Hepatic stellate cell (primary cell): ENCODE measurements at regions not wholly inside any gene's neighbourhood (a gene's known extent, or its start where the extent isn't known, plus 50 kb on each side); places are given as distances from the start of the nearest gene placed in this dataset.

Source experiments
- DNase-seq: peaks from one replicate; pipeline ENCODE4 v3.0.0; 2011; ENCODE audit warnings: low spot score

DNA sequence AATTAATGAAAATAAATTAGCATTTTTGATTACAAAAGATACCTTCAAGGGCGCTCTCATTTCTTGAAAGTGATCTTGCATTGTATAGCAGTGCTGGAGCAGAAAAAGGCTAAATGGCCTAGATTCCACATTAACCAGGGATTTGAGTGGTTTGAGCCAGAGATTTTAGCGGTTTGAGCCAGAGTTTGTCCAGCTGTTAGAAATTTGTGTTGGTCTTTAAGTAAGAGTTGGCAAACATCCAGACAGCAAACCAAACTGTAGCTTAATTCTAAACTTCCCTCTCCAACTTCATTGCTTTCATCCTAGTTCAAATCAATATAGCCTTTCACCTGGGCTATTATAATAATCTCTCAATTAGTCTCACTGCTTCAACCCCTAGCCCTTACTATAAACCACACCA lies 351.7 kb downstream of the IGSF11 start:
- no peak for DNase-seq

DNA sequence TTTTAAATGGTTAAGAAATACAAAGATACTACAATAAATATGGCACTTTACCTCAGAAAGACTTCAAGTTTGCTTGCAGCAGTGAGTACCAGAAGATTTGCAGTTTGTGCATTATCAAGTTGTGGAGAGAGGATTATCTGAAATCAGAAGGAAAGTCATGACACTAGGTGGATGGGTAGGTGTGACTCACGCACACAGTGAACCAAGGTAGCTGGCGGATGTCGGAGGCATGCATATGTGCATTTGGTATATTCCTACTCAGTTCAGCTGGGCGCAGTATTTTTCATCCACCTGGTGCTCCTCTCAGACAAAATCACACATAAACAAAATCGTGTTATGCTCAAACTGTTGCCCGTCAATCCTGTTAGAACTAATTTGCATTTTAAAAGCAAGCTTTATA lies 351.0 kb downstream of the IGSF11 start:
- no peak for DNase-seq

DNA sequence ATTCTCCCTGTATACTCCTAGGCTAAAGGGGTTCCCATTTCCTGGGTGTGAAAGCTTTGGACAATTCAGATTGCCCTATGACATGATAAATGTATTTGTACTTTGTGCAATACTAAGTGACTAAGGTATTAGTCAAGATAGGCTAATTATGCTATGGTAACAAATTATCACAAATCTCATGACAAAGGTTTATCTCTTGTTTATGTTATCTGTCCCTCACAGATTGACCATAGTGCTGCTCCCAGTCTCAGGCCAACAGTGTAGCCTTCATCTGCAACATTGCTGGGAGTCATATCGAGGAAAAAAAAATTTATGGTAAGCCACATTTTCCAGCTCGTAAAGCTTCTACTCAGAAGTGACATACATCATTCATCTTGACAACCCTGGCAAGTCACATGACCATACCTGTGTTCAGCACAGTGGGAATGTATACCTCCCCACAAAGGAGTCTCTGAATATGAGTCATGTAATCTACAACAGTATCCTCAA lies 346.2 kb downstream of the IGSF11 start:
- DNase-seq: no peak

DNA sequence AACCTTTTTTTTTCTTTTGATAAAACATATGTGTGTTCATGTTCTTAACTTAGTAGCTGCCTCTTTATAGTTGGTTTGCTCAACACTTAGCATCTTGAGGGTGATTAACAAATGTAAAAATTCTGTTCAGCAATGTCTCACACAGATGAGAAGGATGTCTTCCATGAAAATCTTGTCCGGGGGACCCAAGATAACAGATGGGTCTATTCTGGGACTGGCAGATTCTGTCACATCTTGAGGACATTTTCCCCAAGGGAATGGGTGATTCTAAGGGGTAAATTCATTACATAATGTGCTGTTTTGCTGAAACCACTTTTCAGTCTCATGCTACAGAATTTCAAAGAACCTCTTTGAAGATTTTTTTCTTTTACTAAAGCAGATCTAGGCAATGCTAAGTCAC lies 342.2 kb downstream of the IGSF11 start:
- DNase-seq: no peak

DNA sequence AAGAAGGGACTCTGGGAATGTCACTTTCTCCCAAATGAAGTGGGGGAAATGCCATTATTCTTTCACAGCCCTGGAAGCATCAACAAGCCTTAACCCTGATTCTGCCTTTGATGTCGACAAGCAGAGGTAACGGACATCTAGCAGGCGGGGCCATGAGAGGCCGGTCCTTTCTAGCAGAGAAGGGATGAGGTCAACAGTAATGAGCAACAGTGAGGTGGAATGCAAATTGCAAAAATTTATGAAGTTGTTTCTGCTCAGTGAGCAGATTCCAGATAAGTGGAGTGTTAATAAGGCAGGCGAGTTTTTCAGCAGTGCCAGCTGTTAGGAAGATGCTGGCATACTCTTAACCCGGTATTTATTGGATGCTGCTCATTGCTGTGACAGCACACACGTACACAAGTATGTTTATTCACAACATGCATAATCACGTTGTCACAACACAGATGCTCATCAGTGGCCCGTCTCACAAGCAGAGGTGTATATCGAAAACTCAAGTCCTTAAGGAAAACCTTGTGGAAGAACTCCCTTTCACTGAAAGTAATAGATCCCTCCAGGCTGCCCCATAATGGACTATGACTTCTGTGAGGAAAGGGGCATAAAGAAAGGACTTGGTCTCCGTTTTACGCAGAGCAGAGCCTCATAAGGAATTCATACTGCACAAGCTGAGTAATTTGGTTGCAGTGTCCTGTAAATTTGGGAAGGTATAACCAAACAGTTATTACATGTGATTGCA lies 329.0 kb downstream of the IGSF11 start:
- DNase-seq: no peak

DNA sequence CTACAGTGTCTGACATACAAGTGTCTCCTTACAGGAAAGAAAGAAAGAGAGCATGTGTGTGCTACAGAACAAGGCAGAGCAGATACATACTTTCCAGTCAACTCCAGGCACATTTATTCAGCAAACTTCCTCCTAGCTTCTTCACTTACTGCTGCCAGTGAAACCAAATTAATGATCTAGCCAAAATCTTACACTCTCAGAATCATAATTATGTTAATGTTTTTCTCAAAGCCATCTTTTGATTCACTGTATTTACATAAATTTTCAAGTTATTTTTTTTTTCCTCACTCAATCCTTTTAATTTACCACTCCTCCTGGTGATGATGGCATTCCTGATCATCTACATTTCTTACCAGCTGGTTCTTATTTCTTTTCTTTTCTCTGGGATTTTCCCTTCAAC lies 326.7 kb downstream of the IGSF11 start:
- no peak for DNase-seq

DNA sequence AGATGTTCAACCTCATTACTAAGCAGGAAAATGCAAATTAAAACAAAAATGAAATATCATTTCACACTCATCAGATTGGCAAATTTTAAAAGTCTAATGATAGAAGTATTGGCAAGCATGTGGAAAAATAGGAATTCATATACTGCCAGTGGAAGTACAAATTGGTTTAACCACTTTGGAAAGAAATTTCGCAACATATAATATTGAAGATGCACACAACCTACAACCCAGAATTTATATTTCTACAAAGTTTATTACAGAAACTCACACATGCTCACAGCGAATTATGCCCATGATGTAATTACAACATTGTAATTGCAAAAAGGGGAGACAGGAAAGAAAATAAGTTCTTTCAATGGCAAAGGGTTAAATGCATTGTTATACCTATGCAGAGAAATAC lies 324.1 kb downstream of the IGSF11 start:
- DNase-seq: no peak

DNA sequence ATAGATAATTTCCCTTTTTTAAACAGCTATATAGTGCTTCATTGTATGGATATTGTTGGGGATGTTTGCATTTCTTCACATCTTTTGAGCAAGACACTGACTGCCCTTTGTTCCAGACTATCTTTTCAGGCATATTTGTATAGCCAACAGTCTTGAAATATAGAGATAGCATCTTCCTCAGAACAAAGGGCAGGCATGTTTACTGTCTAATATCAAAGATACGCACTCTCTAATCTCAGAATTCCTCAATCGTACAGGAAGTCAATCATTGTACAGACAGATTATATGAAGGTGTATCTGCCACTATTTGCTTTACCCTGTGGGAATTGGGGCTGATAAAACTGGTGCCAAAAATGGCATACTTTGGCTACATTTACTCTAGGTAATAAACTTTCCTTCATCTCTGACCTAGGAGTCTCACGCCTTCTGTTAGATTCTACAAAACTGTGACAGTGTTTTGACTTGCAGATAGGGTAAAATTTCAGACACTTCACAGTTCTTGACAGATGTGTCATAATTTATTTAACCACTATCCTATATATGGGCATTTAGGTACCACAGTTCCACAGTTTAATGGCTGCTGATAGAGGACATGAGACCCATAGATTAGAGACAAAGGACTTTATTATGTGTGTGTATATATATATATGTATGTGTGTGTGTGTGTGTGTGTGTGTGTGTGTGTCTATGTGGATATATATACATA lies 321.0 kb downstream of the IGSF11 start:
- DNase-seq: no peak

DNA sequence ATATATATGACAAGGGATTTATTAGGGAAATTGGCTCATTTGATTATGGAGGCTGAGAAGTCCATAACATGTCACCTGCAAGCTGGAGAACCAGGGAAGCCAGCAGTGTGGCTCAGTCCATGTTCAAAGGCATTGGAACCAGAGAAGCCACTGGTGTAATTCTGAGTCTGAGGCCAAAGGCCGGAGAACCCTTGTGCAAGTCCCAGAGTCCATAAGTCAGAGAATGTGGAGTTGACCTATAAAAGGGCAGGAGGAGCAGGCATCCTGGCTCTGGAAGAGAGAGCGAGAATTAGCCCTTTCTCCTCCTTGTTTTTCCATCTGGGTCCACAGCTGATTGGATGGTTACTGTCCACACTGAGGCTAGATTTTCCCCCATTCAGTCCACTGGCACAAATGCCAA lies 319.8 kb downstream of the IGSF11 start:
- DNase-seq: no peak

DNA sequence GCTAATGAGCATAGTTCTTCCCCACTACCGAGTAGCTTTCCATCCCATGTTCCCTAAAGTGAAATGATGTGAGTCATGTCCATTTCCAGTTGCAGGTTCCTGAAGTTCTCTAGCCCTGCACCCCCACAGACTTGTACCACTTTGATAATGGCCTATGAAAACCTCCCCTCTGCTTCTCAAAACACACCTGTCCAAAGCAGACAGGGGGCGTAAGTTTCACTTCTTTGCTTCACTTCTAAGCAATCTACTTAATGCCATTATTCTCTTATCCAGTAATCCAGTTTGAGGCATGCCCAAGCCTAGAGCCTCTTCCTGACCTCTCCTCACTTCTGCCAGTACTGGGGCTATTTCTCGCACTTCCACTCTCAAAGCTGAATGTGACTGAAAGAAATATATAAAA lies 305.1 kb downstream of the IGSF11 start:
- no peak for DNase-seq

DNA sequence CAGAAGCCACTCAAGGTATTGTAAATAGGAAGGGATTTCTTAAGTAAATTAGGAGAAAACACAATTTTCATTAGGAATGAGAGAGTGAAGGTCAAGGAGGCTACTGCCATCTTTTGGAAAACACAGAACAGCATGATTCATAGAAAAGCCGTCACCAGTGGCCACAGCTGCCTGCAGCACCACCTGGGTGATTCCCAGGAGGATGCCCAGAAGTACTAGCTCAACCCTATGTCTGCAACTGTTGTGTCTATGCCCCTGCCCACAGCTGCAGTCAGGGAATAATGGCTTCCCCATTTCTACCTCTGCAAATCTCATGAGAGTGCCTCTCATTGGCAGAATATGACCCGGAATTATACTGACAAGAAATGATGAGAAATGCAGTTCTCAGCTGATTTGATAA lies 300.0 kb downstream of the IGSF11 start:
- DNase-seq: no peak

DNA sequence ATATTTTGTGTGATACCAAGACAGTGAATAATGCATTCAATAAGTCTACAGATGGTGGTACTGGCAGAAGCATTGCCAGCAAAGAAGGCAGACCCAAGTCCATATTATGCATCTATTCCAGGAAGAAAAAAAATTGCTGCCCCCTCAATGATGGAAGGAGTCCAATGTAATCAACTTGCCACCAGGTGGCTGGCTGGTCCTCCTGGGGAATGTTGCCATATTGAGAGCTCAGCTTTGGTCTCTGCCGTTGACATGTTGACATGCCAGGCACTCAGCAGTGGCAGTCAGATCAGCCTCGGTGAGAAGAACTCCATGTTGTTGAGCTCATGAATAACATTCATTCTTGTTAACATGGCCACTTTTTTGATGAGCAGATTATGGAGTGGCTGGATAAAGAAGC lies 298.5 kb downstream of the IGSF11 start:
- DNase-seq: no peak

DNA sequence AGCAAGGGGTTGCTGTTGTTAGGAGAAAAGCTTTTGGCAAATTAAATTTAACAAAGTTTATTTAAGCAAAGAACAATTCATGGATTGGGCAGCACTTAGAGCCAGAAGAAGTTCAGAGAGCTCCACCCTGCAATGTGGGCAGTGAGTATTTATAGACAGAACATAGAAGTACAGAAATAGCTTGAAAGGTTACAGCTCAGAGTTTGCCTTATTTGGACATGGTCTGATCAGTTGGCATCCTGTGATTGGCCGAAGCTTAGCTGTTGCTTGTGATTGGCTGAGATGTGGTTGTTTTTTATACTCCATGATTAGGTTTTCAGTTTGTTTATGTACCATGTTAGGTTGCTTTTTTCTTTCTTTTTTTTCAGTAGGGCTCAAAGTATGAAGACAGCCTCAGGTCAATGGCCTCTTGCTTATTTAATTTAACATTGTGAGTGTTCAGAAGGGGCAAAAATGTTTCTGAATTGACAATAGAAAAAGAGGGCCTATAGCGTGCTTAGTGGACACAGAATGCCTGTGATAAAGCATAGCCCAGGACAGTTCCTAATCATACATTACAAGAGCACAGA lies 293.8 kb downstream of the IGSF11 start:
- DNase-seq: no peak

DNA sequence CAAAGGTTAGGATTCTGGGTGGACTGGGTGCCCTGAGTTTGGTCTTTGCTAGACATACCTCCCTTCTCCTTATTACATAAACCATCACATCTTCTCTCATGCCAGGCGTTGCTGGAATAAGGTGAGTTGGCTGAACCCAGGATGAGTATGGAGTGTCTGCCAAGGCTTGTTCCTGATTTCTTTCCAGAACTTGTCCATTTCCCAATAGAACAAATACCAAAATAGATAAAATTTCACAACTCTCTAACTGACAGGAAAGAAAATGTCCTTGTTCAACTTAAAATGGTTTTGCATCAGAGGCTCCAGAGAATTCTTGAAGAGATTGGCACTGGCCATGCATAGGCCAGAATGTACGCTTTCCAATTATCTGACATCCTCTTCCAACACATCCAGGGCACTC lies 291.9 kb downstream of the IGSF11 start:
- no peak for DNase-seq

DNA sequence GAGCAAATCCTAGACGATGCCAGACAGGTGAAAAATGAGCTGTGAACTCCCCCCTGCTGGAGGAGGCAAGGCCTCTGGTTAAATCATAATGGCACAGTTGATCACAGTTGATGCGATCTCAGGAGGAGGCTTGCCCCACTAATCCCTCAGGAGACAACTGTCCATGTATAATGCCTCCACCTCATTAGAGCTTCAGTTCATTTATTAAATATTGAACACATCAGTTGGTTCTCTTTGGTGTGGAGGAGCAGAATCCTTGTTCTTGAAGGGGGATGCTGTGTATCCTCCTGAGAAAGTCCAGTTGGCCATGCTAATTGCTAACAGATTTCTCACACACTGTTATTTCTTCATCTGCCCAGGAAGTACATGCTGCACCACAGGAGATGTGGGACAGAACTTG lies 290.5 kb downstream of the IGSF11 start:
- no peak for DNase-seq

DNA sequence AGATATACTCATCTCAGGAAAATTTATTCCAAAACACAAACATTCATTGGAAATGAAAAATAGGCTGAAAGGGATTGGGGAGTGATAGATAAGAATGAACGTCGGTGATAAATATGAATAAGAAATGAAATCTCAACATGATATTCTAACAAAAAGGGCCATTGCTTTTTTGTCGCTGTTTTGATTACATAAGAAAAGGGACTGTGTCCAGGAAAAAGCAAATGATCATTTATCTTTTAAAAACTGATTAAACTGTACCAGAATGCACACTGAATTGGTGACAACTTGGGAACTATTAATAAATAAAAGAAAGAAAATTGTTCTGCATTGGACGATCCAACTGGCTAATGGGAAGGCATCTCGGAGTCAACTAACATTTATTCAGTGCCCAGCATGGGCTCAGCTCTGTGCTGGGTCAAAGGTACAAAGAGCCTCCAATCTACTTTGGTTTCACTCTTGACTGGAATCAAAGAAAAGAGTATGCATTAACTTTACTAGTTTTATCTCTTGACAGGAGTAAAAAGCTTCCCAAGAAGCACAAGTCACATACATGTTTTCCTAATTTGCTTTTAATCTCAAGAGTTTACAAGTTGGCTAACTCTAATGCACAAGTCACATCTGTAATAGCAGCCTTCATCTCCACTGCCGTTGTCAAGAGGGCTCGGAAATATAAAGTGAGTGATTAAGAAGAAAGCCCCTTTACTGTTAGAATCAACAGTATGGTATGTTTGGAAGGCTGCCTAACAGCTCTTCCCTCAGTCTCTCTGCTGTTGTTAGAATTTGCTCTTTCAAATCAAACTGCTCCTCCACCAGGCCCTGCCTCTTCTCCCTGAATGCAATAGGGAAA lies 280.0 kb downstream of the IGSF11 start:
- no peak for DNase-seq

DNA sequence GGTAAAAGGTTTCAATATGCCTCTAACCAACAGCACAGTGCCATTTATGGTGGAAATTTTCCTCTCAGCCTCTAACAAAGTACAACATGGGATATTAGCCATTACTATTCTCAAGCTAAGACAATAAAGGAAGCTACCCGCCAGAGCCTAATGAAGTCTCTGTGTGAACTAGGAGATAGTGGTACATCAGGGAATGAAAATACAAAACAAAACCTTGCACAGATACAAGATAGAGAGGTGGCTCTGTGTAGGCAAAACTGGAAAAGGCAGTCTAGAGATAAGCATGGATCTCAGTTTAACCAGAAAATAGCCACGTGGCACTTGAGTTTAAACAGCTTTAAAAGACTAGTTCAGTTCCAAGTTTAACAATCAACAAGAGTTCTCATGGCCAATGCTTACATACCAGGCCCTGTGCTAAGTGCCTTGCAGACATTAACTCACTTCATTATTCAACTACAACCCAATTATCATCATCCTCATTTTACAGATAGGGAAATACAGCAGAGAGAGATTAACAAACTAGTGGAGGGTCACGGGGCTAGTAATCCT lies 279.3 kb downstream of the IGSF11 start:
- DNase-seq: no peak

DNA sequence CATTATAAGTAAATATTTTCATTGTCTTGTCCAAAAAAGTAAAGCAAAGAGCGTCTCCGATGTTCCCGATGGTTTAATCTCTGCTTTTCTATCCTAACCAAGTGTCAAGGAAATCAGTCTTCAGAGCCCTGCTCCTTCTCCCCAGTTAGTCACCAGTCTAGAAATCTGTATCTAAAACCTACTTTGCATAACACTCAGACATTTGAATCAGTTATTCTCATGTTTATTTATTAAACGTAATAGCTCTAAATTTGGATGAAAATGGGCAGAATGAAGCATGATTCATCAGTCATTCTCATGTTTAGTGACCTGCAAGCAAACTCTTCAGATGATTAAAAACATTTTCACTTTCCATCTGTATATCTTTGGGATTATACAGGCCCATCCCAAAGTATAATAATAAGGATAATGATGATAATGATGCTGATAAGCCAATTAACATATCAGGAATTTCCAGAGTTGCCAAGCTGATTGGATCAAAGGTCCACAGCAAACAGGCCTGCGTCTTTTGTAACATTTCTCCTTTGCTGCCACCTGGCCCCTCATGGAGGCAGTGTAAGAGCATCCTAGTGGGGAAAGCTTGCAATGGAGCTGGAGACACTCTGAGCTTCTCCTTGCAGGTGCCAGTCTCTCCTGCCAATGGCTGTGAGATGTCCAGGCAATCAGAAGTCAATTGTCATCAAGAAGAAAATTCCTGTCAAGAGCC lies 273.9 kb downstream of the IGSF11 start:
- no peak for DNase-seq

DNA sequence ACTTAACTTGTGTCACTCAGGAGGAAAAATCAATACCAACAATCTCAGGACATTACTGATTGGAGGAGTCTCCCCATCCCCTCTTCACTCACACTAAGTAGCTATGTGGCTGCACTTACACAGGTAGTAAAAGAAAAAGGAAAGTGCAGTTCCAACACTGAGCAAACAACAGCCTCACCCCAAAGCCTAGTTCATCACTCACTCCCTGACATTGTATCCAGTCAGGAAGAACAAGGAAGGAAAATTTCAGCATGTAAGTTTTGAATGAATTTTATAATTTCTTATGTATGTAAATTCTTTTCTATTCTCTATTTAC lies 273.4 kb downstream of the IGSF11 start:
- no peak for DNase-seq

DNA sequence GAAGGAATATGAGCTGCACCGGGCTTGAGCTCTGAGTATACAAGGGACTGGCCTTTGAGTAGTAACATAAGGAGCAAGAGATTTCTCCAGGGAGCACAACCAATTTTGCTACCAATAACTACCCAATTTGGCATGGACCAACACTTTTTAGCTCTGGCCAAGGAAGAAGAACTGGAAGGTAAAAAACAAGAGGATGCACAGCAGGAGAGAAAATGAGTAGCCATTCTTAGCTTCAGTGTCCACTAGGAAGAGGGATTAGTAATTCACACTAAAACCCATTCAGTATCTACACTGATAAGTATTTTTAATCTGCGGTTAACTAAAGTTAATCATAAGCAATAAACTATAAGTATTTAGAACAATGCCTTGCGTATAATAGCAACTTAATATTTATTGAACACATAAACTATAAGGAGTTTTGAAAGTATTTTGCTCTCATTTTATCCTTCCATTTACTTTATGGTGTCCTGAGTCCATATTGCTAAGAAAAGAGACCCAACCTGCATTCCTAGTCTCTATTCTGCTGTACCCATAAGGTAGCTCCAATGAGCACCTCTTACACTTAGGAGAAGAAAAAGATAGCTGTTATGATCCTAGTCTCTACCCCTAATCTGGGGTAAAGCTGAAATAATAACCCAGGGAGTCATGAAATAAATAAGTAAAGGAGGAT lies 268.9 kb downstream of the IGSF11 start:
- no peak for DNase-seq

DNA sequence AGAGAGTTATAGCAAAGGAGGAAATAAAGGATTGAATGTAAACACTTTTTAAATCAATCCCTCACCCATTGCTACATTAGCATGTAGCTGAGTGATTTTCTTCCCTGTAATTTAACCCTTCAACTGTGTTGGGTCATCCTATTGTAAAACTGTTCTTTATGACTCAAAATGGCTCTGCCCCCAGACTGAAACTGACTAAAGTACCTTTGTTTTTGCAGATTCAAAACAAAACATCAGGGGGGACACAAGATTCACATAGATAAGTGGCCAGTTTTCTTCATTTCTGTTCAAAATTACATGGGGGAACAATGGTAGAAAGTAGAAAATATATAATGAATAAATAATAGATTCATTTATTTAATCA lies 268.4 kb downstream of the IGSF11 start:
- no peak for DNase-seq
